Stimulated activated CD4-positive, alpha-beta T cell treated with anti-CD3 and anti-CD28 coated beads, Interleukin-4, amount 100 ng/mL, for 48 hours (primary cell): ENCODE measurements at regions not wholly inside any gene's neighbourhood (a gene's known extent, or its start where the extent isn't known, plus 50 kb on each side); places are given as distances from the start of the nearest gene placed in this dataset.

Experiments
- DNase-seq, 2 donors: peaks; one replicate each; pipeline ENCODE4 v3.0.0-alpha.2; 2020; ENCODE audit warnings: low read depth in 2 of 2

DNA sequence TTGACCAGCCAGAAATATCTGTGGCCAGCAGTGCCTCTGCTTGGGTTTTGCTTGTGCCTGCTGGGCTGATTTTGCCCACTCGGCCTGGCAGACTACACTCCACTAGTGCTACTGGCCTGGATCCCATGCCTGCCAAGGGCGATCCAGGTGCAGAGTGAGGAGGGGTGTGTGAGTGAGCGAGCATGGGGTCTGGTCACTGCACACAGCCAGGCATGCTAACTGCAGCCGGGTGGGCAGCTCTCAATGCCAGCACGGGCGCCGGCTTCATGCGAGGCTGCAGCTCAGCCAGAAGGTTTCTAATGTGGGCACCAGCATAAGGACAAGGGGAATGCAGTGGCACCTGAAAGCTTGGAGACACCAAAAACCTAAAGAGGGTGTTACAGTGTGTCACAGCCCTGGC is 1161.4 kb downstream of the FSTL5 start:
- no peak for DNase-seq

DNA sequence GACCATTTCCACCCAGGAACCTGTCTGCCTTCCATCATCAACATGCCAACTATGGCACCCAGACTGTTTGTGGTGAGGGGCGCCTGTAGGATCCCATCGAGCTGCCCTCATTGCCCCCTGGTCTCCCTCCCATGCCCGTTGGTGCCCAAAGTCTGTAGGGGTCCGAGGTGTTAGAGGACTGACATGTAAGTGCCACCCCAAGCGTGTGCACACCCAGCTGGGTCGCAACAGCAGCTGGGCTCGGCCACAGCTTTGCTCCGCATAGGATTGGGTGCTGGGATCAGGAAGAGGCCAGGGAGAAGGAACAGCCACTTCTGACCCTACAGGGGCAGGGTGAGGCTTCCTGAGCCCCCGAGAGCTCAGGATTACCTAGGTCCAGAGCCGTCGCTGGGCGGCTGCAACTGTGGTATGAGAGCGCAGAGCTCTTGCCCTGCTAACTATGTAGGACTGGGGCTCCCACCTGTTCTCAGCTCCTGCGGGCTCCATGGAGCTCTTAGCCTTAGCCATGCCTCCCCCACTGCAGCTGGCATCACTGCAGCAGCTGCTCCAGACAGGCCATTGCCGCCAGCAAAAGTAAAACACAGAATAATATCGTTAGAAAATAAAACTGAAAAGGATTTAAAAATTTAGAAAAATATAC is 1160.3 kb downstream of the FSTL5 start:
- DNase-seq, result no peak

DNA sequence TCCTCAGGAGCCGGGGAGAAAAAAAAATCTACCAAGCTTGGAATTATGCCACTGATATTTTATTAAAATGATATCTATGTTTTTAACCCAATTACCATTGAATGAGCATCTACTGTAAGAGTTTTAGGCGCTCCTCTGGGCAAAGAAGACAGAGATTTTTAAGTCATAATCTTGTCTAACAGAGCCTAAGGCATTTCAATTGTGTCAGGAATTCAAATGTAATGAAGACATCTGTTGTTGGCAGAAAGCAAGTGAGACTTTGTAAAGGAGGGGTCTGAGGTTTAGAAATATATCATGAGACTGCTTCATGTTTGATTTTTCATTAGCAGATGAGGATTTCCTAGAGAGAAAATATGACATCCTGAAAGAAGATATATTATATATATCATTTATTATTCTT is 1158.1 kb downstream of the FSTL5 start:
- DNase-seq, result no peak

- no peak for DNase-seq
Measured at GRCh38 chr4:161008527-161008926, 1155.3 kb downstream of the FSTL5 start.

- no peak for DNase-seq
Measured at GRCh38 chr4:161010227-161010626, 1153.6 kb downstream of the FSTL5 start.
